Hepatocyte (in vitro differentiated cells): ENCODE measurements at regions not wholly inside any gene's neighbourhood (a gene's known extent, or its start where the extent isn't known, plus 50 kb on each side); places are given as distances from the start of the nearest gene placed in this dataset.

Experiments used
- EZH2 ChIP-seq: fragments of 200-600 bp; sonication (generic); IDR thresholded peaks from 2 replicates; pipeline ENCODE4 v1.6.1; 2016; ENCODE audit warnings: antibody characterized with exemption, mild to moderate bottlenecking, borderline replicate concordance
- TF ChIP-seq, protein P1 (sequence below): fragments of 200-600 bp; sonication (generic); IDR thresholded peaks from 2 replicates; pipeline ENCODE4 v1.5.1; 2016; ENCODE audit warnings: antibody characterized with exemption, mild to moderate bottlenecking; ENCODE audit not compliant: poor library complexity

DNA sequence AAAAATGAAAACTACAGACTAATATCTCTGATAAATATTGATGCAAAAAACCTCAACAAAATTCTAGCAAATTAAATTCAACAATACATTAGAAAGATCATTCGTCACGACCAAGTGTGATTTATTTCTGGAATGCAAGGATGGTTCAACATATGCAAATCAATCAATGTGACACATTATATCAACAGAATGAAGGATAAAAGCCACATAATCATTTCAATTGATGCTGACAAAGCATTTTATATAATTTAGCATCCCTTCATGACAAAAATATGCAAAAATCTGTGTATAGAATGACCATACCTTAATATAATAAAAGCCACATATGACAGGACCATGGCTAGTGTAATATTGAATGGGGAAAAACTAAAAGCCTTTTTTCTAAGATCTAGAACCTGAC lies 457.2 kb upstream of the SPANXN1 start:
- TF ChIP-seq, protein P1, sequence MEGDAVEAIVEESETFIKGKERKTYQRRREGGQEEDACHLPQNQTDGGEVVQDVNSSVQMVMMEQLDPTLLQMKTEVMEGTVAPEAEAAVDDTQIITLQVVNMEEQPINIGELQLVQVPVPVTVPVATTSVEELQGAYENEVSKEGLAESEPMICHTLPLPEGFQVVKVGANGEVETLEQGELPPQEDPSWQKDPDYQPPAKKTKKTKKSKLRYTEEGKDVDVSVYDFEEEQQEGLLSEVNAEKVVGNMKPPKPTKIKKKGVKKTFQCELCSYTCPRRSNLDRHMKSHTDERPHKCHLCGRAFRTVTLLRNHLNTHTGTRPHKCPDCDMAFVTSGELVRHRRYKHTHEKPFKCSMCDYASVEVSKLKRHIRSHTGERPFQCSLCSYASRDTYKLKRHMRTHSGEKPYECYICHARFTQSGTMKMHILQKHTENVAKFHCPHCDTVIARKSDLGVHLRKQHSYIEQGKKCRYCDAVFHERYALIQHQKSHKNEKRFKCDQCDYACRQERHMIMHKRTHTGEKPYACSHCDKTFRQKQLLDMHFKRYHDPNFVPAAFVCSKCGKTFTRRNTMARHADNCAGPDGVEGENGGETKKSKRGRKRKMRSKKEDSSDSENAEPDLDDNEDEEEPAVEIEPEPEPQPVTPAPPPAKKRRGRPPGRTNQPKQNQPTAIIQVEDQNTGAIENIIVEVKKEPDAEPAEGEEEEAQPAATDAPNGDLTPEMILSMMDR = no peak
- TF ChIP-seq EZH2 = no peak
